ENCODE measurements at regions not wholly inside any gene's neighbourhood (a gene's known extent, or its start where the extent isn't known, plus 50 kb on each side); places are given as distances from the start of the nearest gene placed in this dataset.
"Not testable (repeated sequence)": the region's sequence is repeated elsewhere in the genome, so short reads cannot be mapped to it uniquely, and the experiment has no call there.

- H3K4me3 Mint-ChIP-seq, H3K27me3 Mint-ChIP-seq, H3K9me3 Mint-ChIP-seq: not testable (repeated sequence)
- Mint-ChIP-seq H3K27ac (peak overlapping the region; percentile 69), H3K4me1 (ENCODE audit: low read depth) (peaks cover 54% of the 10 kb centered on the region), H3K36me3 (ENCODE audit: low read depth) (peaks cover 48% of the 10 kb centered on the region)
- intact Hi-C loops (cut with micrococcal nuclease): loop anchor here (10.0 kb wide), 1 partner anchor 417 kb away; the partner anchor contains the start of gene SFRP4
These were observed 58.6 kb upstream of the TARP start for GRCh38 chr7:38331853-38332595.

DNA sequence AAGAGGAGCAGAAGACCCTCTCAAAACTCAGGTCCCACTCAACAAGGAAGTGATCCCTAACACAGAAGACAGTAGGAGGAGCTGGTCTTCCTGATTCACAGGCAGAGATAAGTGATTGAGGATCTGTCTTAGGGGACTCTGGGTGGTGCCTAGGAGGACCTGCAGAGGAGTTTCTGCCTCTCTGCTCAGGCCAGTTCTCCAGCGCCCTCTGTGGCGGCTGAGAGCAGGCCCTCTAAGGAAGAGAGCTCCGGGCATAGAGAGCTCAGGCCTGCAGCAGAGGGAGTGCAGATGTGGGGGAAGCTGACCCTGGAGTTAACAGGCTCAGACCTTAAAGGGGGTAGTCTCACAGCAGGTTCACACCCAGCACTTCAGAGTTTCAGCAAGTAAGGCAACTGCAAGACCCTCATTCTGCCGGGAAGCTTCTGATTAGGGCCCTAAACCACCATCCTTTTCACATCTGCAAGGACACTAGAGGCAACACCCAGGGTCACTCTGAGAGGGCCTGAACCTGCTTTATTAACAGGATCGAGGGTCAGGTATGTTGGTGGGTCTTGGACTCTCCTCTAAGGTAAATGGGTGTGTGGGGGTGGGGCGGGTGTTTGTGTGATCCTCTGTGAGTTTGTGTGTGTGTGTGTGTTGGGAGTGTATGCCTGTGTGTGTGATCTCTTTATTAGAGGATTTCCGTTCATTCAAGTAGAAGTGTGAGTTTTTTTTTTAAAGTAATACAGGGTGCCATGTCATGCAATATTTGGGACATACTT is 57.6 kb upstream of the TARP start:
- Mint-ChIP-seq H3K27me3 (no peaks in the 10 kb centered on the region), H3K36me3 (ENCODE audit: low read depth) (peaks cover 46% of the 10 kb centered on the region), H3K4me1 (ENCODE audit: low read depth) (peaks cover 45% of the 10 kb centered on the region), H3K9me3 (no peaks in the 10 kb centered on the region), H3K27ac (peak overlapping the region; percentile 69), H3K4me3 (no peak overlapping the region)
- intact Hi-C loops (cut with micrococcal nuclease): loop anchor here (10.0 kb wide), 1 partner anchor 416 kb away; the partner anchor contains the start of gene SFRP4

DNA sequence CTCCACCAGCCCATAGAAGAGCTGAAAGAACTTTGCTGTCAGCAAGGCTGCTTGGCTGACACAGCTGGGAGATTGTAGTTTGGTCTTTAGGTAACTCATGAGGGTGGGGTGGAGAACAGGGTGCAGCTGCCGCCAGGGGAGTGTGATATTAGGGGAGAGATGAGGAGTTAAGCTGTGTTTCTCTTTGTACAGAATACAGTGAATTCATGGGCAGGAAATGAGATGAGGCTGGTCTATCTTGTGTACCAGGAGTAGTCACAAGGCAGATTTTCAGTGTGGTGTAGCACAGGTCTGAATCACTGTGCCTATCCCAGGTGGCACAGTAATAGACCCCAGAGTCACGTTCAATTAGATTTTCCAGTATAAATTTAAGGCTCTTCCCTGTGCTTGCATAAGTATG is 56.6 kb upstream of the TARP start:
- Mint-ChIP-seq H3K27me3 (no peaks in the 10 kb centered on the region), H3K27ac (no peak overlapping the region), H3K4me1 (ENCODE audit: low read depth) (peaks cover 36% of the 10 kb centered on the region), H3K36me3 (ENCODE audit: low read depth) (peaks cover 49% of the 10 kb centered on the region), H3K9me3 (no peaks in the 10 kb centered on the region), H3K4me3 (no peak overlapping the region)
- intact Hi-C loops (cut with micrococcal nuclease): loop anchor here (10.0 kb wide), 1 partner anchor 415 kb away; the partner anchor contains the start of gene SFRP4

GRCh38 chr7:38329340-38329739 is 55.9 kb upstream of the TARP start:
- no peak overlapping the region for H3K4me3 Mint-ChIP-seq
- no peaks in the 10 kb centered on the region for H3K27me3 Mint-ChIP-seq
- intact Hi-C loops (cut with micrococcal nuclease): no loop called here
- H3K9me3 Mint-ChIP-seq: no peaks in the 10 kb centered on the region
- H3K4me1 Mint-ChIP-seq (ENCODE audit: low read depth): peaks cover 29% of the 10 kb centered on the region
- H3K27ac Mint-ChIP-seq: no peak overlapping the region
- H3K36me3 Mint-ChIP-seq (ENCODE audit: low read depth): peaks cover 49% of the 10 kb centered on the region

DNA sequence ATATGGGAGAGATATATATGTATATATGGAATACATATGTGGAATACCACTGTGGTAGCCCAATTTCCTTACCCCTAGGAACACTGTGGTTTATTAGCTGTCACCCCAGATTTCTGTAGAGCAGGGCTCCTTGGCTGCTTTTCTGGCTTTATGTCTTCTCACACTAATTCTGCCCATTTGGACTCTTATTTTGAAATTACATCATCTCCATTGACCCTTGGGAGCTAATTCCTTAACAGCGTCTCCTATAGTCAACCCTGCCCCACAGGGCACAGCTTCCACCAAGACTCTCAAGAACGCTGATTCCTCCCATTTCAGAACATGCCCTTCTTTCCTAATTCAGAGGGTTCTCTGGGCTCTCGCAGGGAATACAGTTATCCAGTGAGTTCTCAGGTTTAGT is 55.4 kb upstream of the TARP start:
- H3K27ac Mint-ChIP-seq: no peak overlapping the region
- H3K27me3 Mint-ChIP-seq: no peaks in the 10 kb centered on the region
- peaks cover 24% of the 10 kb centered on the region for H3K4me1 Mint-ChIP-seq (ENCODE audit: low read depth)
- peaks cover 44% of the 10 kb centered on the region for H3K36me3 Mint-ChIP-seq (ENCODE audit: low read depth)
- intact Hi-C loops (cut with micrococcal nuclease): no loop called here
- H3K4me3 Mint-ChIP-seq: no peak overlapping the region
- no peaks in the 10 kb centered on the region for H3K9me3 Mint-ChIP-seq

- H3K4me1 Mint-ChIP-seq (ENCODE audit: low read depth): peaks cover 24% of the 10 kb centered on the region
- no peaks in the 10 kb centered on the region for H3K9me3 Mint-ChIP-seq
- H3K4me3 Mint-ChIP-seq: no peak overlapping the region
- no peak overlapping the region for H3K27ac Mint-ChIP-seq
- H3K36me3 Mint-ChIP-seq (ENCODE audit: low read depth): peaks cover 43% of the 10 kb centered on the region
- intact Hi-C loops (cut with micrococcal nuclease): no loop called here
- H3K27me3 Mint-ChIP-seq: no peaks in the 10 kb centered on the region
These were observed 54.2 kb upstream of the TARP start for GRCh38 chr7:38327637-38328036.
